GM18868 (cell line): ENCODE measurements at regions not wholly inside any gene's neighbourhood (a gene's known extent, or its start where the extent isn't known, plus 50 kb on each side); places are given as distances from the start of the nearest gene placed in this dataset.

ENCODE experiments used
- ATAC-seq: cut with Tn5 transposase; IDR thresholded peaks from one replicate; pipeline ENCODE4 v1.9.1; 2021; ENCODE audit warnings: mild to moderate bottlenecking, moderate library complexity; ENCODE audit not compliant: unreplicated experiment

DNA sequence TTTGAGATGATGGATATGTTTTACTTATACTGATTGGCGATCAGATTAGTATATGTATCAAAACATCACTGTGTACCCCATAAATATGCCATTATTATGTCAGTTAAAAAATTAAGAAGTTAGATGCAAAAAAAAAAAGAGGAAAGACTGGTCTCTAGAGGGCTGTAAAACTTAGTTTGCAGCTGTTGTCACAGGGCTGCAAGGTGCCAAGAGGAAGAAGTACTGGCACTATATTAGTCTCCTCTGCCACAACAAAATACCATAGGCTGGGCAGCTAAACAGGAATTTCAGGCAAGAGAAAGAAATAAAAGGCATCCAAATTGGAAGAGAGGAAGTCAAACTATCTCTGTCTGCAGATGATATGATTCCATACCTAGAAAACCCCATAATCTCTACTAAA is 177.8 kb upstream of the PLPP4 start:
- ATAC-seq, result no peak

GRCh38 chr10:120282421-120282820 is 174.6 kb upstream of the PLPP4 start:
- ATAC-seq, result no peak

GRCh38 chr10:120282846-120283492 is 174.1 kb upstream of the PLPP4 start:
- no peak for ATAC-seq

DNA sequence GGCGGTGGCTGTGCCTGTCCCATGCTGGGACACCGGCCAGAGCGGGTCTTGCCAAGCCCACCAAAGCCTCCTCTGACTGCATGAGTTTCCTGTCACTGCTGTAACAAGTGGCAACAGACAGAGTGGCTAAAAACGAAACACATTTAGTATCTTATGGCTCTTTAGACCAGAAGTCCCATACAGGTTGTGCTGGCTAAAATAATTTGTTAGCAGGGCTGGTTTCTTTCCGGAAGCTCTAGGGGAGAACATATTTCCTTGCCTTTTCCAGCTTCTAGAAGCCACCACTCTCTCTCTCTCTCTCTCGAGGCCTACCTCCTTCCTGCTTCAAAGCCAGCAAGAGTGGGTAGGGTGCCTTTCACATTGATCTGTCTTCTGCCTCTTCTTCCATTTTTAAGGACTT is 171.6 kb upstream of the PLPP4 start:
- no peak for ATAC-seq

DNA sequence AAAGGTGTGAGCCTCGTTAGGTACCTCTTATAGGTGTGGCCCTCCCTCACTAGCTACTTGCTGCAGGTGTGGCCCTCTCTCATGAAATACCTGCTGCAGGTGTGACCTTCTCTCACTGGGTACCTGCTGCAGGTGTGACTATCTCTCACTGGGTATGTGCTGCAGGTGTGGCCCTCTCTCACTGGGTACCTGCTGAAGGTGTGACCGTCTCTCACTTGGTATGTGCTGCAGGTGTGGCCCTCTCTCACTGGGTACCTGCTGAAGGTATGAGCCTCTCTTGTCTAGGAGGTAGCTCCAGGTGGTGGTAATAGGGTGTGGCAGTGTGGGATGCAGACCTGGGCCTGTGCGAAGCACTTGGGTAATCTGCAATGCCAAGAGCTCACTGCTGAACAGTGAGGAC is 170.7 kb upstream of the PLPP4 start:
- ATAC-seq, result no peak

- no peak for ATAC-seq
Measured at GRCh38 chr10:120300513-120300912, 156.5 kb upstream of the PLPP4 start.

DNA sequence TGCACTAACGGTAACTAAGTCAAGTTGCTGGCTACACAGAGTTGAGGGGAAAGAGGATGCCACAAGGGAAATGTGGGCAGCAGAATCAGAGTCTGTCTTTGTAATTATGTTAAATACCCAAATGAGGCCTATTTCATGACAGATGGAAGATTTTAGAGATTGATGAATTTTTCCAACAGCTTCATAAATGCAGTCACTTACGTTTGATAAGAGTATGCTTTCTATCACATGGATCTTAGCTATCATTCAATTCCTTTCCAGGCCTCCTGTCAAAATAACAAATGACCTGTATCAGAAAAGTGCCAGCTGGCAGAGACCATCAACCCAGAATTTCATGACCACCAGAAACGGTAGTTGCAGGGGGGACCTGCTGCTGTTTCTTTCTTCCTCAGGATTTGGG is 148.4 kb upstream of the PLPP4 start:
- no peak for ATAC-seq

DNA sequence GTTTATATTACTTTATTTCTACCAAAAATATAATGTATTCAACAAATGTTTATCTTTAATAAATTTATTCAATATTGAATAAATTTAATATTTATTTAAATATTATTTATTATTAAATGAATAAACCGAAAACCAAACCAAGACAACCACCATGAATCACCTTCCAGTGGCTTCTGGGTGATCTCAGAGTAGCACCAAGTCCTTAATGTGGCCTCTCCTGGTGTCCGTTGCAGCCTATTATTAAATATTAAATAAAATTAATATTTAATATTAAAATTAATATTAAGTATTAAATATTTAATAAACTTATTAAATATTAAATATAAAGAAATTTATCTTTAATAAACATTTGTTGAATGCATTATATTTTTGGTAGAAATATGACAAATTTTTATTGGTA is 143.3 kb upstream of the PLPP4 start:
- no peak for ATAC-seq

DNA sequence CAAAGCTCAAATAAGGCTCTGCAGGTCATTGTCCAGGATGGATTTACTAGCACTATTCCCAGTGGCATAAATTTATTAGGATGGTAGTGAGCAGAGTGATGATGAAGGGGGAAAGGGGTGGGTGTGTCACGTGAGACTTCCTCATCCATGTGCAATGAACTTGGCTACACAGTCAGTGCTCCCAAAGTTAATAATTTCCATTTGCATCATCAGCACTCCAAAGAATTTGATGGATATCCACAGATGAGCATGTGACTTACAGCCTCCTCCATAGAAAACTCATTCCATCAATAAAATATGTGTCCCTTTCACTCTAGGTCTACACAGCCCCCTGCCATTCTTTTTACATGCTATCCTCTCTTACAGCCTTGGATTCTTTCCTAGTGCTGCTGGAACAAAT is 142.6 kb upstream of the PLPP4 start:
- ATAC-seq, result no peak

DNA sequence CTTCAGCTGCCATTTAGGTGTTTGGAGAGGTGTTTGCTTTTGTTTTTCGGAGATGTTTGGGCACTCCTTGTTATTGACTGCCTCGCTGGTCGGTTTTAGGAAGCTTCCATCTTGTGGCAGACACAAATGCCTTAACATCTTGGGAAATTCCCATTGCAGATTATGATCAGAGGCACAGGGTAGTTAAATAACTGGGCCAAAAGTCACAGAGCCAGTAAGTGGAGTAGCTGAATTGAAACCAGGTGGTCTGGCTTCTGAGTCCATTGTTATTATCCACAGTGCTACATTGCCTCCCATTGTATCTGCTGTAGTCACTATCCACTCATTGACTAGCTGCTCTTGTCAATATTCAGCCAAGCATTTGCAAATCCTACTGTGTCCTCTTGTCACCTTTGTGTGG is 138.2 kb upstream of the PLPP4 start:
- no peak for ATAC-seq

DNA sequence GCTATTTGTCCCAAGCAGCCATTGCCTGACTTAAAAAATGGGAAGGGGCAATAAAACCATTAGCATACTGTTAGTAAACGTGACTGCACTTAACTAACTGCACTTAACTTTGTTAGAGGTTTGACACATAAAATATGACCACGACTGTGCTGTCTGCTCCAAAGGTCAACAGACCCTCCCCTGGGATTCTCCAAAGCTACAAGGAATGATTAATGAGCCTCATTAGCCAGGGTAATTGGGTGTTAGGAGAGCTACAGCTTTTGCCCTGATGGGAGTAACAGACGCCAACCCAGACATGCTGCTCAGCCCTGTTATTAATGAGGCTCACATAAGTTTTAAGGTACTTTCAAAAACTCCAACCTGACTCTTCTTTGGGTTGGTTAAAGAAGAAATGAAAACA is 129.4 kb upstream of the PLPP4 start:
- ATAC-seq, result no peak

GRCh38 chr10:120328647-120329046 is 128.4 kb upstream of the PLPP4 start:
- ATAC-seq, result no peak

- no peak for ATAC-seq
Measured at GRCh38 chr10:120335553-120335952, 121.5 kb upstream of the PLPP4 start.

DNA sequence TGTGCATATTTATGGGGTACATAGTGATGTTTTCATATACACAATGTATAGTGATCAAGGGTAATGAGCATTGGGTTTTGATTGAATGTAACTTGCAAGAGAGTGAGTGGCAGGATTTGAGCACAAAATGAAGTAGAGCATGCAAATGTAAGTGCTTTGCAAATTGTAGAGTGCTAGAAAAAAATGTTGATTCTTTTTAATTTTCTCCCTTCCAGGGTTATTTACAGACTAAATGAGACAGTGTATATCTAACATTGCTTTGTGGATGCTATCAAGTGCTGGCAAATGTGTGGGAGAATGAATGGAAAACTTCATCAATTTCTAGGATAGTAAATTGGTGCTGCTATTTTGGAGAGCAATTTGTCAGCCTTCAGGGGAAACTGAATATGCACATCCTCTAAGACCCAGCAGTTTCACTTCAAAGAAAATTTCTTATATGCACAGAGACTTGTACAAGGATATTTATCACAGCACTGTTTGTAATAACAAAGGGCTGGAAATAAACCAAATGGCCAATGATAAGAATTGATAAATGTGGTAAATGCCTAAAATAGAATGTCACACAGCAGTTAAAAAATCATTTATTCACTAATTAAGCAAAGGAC is 120.6 kb upstream of the PLPP4 start:
- no peak for ATAC-seq

- ATAC-seq, result peak; percentile 65
Measured at GRCh38 chr10:120336911-120337540, 120.0 kb upstream of the PLPP4 start.

- no peak for ATAC-seq
Measured at GRCh38 chr10:120342115-120342714, 114.8 kb upstream of the PLPP4 start.

- ATAC-seq, result no peak
Measured at GRCh38 chr10:120345186-120345585, 111.8 kb upstream of the PLPP4 start.

GRCh38 chr10:120347644-120348043 is 109.4 kb upstream of the PLPP4 start:
- no peak for ATAC-seq

DNA sequence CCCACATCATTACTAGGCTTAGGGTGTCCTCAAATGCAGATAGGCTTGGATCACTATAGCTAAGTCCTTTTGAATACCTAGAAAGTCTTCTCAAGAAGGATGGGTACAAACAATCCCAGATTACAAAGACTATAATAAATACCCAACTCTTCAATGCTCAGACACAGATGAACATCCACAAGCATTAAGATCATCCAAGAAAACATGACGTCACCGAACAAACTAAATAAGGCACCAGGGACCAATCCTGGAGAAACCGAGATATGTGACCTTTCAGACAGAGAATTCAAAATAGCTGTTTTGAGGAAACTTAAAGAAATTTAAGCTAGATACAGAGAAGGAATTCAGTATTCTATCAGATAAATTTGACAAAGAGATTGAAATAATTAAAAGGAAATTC is 108.0 kb upstream of the PLPP4 start:
- no peak for ATAC-seq

DNA sequence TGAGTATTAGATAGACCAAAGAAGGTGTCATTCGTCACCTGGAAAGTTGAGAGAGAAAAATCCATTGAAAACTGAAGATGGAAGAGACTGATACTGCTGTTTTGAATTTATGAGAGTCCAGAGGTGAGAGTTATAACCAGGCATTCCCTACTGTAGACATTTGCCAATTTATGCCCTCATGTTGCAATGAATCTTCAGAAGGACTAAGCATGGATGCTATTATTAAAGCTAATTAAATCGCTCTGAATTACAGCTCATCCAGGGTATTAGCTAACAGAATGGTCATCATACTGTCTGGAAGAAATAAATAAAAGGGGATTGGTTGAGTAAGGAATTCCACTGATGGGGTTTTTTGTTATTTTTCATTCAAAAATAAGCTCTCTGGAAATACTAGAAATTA is 101.6 kb upstream of the PLPP4 start:
- ATAC-seq, result no peak

DNA sequence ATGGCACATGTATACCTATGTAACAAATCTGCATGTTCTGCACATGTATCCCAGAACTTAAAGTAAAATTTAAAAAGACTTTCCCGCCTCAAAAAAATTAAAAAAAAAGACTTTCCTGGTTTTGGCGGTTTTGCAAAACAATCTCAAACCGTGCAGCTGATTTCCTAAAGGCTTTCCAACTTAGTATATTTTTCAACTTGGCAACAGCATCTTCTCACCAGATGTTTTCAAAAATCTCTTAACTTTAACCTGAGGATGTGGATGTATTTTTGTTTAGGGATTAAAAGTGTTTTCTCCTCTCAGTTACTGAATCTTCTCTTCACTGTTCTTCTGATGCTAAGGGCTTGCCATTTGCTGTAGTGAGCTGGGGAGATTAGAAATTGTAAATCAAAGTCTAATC is 96.5 kb upstream of the PLPP4 start:
- no peak for ATAC-seq

- no peak for ATAC-seq
Measured at GRCh38 chr10:120365872-120366271, 91.2 kb upstream of the PLPP4 start.
